Activated CD4-positive, alpha-beta T cell treated with anti-CD3 and anti-CD28 coated beads, Interleukin-10, Interleukin-2, amounts not matched to agents 100 ng/mL and 50 ng/mL, durations not matched to agents 16 hours and 8 hours (primary cell): ENCODE measurements at regions not wholly inside any gene's neighbourhood (a gene's known extent, or its start where the extent isn't known, plus 50 kb on each side); places are given as distances from the start of the nearest gene placed in this dataset.

Experiments used
- DNase-seq: peaks from one replicate; pipeline ENCODE4 v3.0.0-alpha.2; 2020

GRCh38 chr10:111458256-111458655 lies 381.4 kb downstream of the ADRA2A start:
- no peak for DNase-seq

GRCh38 chr10:111459967-111460366 lies 383.1 kb downstream of the ADRA2A start:
- no peak for DNase-seq

- DNase-seq = no peak
These were observed 395.6 kb downstream of the ADRA2A start for GRCh38 chr10:111472445-111472844.

GRCh38 chr10:111473361-111473760 lies 396.5 kb downstream of the ADRA2A start:
- no peak for DNase-seq

- DNase-seq = no peak
These were observed 398.0 kb downstream of the ADRA2A start for GRCh38 chr10:111474786-111475185.

GRCh38 chr10:111475720-111476119 lies 398.9 kb downstream of the ADRA2A start:
- DNase-seq = no peak

- DNase-seq = no peak
These were observed 401.8 kb downstream of the ADRA2A start for GRCh38 chr10:111478651-111479050.

GRCh38 chr10:111479966-111480365 lies 403.1 kb downstream of the ADRA2A start:
- DNase-seq = no peak

- no peak for DNase-seq
These were observed 404.5 kb downstream of the ADRA2A start for GRCh38 chr10:111481261-111481826.

GRCh38 chr10:111481866-111482265 lies 405.0 kb downstream of the ADRA2A start:
- no peak for DNase-seq

GRCh38 chr10:111482621-111483216 lies 405.9 kb downstream of the ADRA2A start:
- no peak for DNase-seq

GRCh38 chr10:111485767-111486166 lies 408.9 kb downstream of the ADRA2A start:
- no peak for DNase-seq

- no peak for DNase-seq
These were observed 409.5 kb downstream of the ADRA2A start for GRCh38 chr10:111486346-111486745.

- no peak for DNase-seq
These were observed 411.8 kb downstream of the ADRA2A start for GRCh38 chr10:111488668-111489067.

GRCh38 chr10:111491154-111491553 lies 414.3 kb downstream of the ADRA2A start:
- DNase-seq = no peak

GRCh38 chr10:111493024-111493625 lies 416.3 kb downstream of the ADRA2A start:
- DNase-seq = no peak

GRCh38 chr10:111498560-111498959 lies 421.7 kb downstream of the ADRA2A start:
- DNase-seq = no peak

GRCh38 chr10:111504376-111504775 lies 427.5 kb downstream of the ADRA2A start:
- DNase-seq = no peak

GRCh38 chr10:111506266-111507034 lies 429.6 kb downstream of the ADRA2A start:
- no peak for DNase-seq

GRCh38 chr10:111511751-111512150 lies 434.9 kb downstream of the ADRA2A start:
- no peak for DNase-seq

GRCh38 chr10:111515264-111515663 lies 438.4 kb downstream of the ADRA2A start:
- DNase-seq = no peak

GRCh38 chr10:111515706-111516105 lies 438.9 kb downstream of the ADRA2A start:
- DNase-seq = no peak

GRCh38 chr10:111516144-111516543 lies 439.3 kb downstream of the ADRA2A start:
- no peak for DNase-seq

GRCh38 chr10:111522141-111522540 lies 445.3 kb downstream of the ADRA2A start:
- DNase-seq = no peak
